ENCODE measurements at regions not wholly inside any gene's neighbourhood (a gene's known extent, or its start where the extent isn't known, plus 50 kb on each side); places are given as distances from the start of the nearest gene placed in this dataset.

DNA sequence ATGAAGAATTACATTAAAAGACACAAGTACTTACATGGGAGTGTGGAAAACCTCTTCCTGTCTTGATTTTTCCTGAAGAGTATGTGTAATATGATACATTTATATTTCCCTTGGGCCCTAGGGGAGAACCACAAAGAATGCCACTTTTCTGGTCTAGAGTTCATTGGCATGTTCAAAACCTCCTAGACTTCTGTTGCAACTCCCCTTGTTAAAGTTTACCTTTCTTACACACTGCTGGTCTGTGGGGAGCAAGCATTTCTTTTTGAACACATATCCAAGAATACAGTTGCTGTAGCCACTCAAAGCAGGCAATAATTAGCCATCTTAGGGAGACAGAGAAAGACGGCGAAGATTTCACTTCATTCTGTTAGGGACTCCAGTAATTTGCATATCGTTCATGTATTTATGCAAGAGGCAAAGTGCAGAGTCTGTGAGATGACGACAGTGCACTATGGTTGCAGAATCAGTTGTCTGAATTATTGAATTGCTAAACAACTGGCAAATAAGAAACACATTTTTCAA is 103.5 kb downstream of the NOL4 start:
- TF ChIP-seq, protein P1, sequence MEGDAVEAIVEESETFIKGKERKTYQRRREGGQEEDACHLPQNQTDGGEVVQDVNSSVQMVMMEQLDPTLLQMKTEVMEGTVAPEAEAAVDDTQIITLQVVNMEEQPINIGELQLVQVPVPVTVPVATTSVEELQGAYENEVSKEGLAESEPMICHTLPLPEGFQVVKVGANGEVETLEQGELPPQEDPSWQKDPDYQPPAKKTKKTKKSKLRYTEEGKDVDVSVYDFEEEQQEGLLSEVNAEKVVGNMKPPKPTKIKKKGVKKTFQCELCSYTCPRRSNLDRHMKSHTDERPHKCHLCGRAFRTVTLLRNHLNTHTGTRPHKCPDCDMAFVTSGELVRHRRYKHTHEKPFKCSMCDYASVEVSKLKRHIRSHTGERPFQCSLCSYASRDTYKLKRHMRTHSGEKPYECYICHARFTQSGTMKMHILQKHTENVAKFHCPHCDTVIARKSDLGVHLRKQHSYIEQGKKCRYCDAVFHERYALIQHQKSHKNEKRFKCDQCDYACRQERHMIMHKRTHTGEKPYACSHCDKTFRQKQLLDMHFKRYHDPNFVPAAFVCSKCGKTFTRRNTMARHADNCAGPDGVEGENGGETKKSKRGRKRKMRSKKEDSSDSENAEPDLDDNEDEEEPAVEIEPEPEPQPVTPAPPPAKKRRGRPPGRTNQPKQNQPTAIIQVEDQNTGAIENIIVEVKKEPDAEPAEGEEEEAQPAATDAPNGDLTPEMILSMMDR (IDR thresholded peaks at IDR 0.05), result no peak
- TF ChIP-seq ZFX (IDR thresholded peaks at IDR 0.05; ENCODE audit: borderline replicate concordance), result no peak
- no peak overlapping the region for H3K27ac ChIP-seq

DNA sequence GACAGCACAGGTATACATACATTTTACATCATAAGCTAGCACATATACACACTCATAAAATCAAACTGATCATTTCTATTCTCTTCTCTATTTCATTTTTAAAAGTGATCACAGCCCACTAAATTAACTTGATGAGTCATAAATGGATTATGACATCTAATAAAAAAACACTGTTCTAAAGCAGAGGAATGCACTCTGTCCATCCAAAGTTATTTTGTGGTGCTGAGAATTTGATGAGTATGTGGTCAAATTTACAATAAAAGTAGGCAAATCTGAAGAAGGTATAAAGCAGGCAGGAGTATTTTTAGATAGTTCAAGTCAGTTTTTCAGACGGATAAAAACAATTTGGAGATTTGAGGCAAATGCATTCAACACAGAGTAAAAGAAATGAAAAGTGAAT is 104.4 kb downstream of the NOL4 start:
- H3K27ac ChIP-seq, result no peak overlapping the region
- TF ChIP-seq ZFX (IDR thresholded peaks at IDR 0.05; ENCODE audit: borderline replicate concordance), result no peak
- TF ChIP-seq, protein P1 (IDR thresholded peaks at IDR 0.05), result no peak

DNA sequence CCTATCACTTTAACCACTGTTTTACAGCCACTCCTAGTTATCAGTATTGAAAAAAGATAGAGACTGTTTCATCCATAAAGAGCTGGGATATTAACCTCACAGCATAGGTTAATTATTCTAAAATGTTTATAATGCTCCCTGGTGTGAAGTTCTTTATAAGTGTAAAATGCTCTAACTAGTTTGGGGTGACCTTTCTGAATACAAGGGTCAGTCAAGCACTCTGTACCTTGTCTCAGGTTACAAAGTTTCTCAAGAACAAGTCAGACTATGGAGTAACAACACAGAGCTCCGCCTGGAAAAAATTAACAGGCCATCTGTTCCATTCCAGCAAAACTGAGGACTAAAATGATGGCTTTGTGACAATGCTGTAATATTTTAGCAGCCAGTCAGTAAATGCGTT is 107.4 kb downstream of the NOL4 start:
- H3K27ac ChIP-seq, result no peak overlapping the region
- TF ChIP-seq, protein P1 (IDR thresholded peaks at IDR 0.05), result no peak
- TF ChIP-seq ZFX (IDR thresholded peaks at IDR 0.05; ENCODE audit: borderline replicate concordance), result no peak

DNA sequence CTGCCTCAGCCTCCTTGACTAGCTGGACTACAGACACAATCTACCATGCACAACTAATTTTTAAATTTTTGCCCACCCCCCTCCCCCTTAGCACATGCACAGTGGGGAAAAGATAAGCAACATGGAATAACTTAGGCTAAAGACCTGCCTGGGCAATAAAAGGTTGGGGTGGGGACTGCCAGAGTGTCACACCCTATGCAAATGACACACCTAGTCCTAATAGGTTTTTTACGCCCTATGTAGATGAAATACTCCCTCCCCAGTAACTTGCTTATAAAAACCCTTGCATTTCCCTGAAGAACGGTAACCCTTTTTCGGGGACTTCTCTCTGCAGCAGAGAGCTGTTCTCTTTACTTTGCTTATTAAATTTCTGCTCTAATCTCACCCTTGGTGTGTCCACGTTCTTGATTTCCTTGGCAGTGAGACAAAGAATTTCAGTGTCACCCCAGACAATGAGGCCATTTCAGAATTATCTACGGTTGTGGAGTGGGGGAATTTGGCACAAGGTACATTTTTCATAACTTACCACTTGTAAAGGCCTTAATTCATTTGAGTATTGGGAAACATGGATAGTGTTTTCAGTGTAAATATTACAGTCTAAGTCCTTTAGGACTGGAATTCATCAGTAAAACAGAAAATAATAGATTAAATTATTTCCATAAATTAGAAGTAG is 109.2 kb downstream of the NOL4 start:
- no peak overlapping the region for H3K27ac ChIP-seq
- TF ChIP-seq ZFX (IDR thresholded peaks at IDR 0.05; ENCODE audit: borderline replicate concordance), result no peak
- TF ChIP-seq, protein P1 (IDR thresholded peaks at IDR 0.05), result no peak

DNA sequence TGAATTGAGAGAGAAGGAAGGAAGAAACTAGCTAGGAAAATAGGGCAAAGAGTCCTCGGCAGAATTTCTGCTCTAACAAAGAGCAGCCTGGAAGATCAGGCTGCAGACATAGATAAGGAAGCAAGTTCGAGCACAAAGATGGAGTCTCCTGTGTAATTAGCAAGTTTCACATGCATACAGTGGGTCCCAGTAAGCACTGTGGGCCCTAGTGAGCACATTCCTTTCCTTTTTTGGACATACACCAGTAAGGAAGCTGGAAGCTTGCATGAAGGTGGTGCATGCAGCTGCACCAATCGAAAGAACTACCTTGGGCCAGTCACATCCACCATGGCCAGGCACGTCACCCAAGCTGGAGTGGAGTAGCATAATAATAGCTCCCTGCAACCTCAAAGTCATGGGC is 109.7 kb downstream of the NOL4 start:
- TF ChIP-seq ZFX (IDR thresholded peaks at IDR 0.05; ENCODE audit: borderline replicate concordance), result no peak
- TF ChIP-seq, protein P1 (IDR thresholded peaks at IDR 0.05), result no peak
- no peak overlapping the region for H3K27ac ChIP-seq

DNA sequence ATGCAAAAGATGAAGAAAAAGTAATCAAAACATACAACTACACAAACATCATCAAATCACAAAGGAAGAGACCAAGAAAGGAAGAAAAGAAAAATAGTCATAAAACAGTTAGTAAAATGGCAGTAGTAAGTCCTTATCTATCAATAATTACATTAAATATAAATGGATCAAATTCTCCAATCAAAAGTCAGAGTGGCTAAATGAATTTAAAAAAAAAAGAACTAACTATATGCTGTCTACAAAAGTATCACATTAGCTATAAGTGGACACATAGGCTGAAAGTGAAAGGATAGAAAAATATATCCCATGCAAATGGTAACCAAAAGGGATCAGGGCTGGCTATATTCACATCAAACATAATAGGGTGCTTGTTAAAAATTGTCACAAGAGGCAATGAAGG is 116.5 kb downstream of the NOL4 start:
- no peak overlapping the region for H3K27ac ChIP-seq
- TF ChIP-seq, protein P1 (IDR thresholded peaks at IDR 0.05), result no peak
- TF ChIP-seq ZFX (IDR thresholded peaks at IDR 0.05; ENCODE audit: borderline replicate concordance), result no peak

DNA sequence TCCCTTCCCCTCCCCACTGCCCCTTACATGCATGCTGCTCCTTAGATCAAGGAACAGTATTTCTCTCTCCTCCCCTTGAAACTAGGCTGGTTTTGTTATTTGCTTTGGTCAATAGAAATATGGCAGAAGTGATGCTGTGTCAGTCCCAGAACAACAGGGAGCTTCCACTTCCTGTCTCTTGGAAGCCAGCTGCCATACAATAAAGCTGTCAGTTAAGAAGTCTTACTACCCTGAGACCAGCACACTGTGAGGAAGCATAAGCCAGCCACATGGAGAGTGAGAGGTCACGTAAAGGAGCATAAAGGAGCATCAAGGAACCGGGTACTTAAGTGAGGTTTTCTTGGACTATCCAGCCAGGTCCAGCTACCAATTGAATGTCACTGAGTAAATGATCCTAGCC is 126.6 kb downstream of the NOL4 start:
- H3K27ac ChIP-seq, result no peak overlapping the region
- TF ChIP-seq ZFX (IDR thresholded peaks at IDR 0.05; ENCODE audit: borderline replicate concordance), result no peak
- TF ChIP-seq, protein P1 (IDR thresholded peaks at IDR 0.05), result no peak
